GM19463 (cell line): ENCODE measurements at regions not wholly inside any gene's neighbourhood (a gene's known extent, or its start where the extent isn't known, plus 50 kb on each side); places are given as distances from the start of the nearest gene placed in this dataset.

Experiments
- ATAC-seq: cut with Tn5 transposase; IDR thresholded peaks from one replicate; pipeline ENCODE4 v1.9.1; 2021; ENCODE audit warnings: mild to moderate bottlenecking, moderate library complexity; ENCODE audit not compliant: unreplicated experiment

- no peak for ATAC-seq
Observed at GRCh38 chr3:88535563-88535962, 385.8 kb downstream of the C3orf38 start.

- no peak for ATAC-seq
Observed at GRCh38 chr3:88542916-88543315, 393.2 kb downstream of the C3orf38 start.

GRCh38 chr3:88572450-88572849, 422.7 kb downstream of the C3orf38 start:
- no peak for ATAC-seq

- no peak for ATAC-seq
Observed at GRCh38 chr3:88573472-88573871, 423.7 kb downstream of the C3orf38 start.

- no peak for ATAC-seq
Observed at GRCh38 chr3:88574146-88574545, 424.4 kb downstream of the C3orf38 start.

- no peak for ATAC-seq
Observed at GRCh38 chr3:88584451-88584850, 434.7 kb downstream of the C3orf38 start.

- ATAC-seq = no peak
Observed at GRCh38 chr3:88586121-88586640, 436.4 kb downstream of the C3orf38 start.

GRCh38 chr3:88589138-88589537, 439.4 kb downstream of the C3orf38 start:
- no peak for ATAC-seq

GRCh38 chr3:88595026-88595425, 445.3 kb downstream of the C3orf38 start:
- ATAC-seq = no peak

- ATAC-seq = no peak
Observed at GRCh38 chr3:88596451-88596850, 446.7 kb downstream of the C3orf38 start.

- ATAC-seq = no peak
Observed at GRCh38 chr3:88610820-88611219, 461.1 kb downstream of the C3orf38 start.

GRCh38 chr3:88611826-88612326, 462.1 kb downstream of the C3orf38 start:
- ATAC-seq = no peak

GRCh38 chr3:88616413-88616812, 466.7 kb downstream of the C3orf38 start:
- no peak for ATAC-seq

GRCh38 chr3:88617283-88617682, 467.5 kb downstream of the C3orf38 start:
- ATAC-seq = no peak

- ATAC-seq = no peak
Observed at GRCh38 chr3:88618021-88618645, 468.4 kb downstream of the C3orf38 start.

GRCh38 chr3:88621586-88621985, 471.8 kb downstream of the C3orf38 start:
- no peak for ATAC-seq

GRCh38 chr3:88623709-88624108, 473.9 kb downstream of the C3orf38 start:
- no peak for ATAC-seq

- no peak for ATAC-seq
Observed at GRCh38 chr3:88626456-88627120, 476.8 kb downstream of the C3orf38 start.

GRCh38 chr3:88628901-88629300, 478.5 kb upstream of the EPHA3 start:
- no peak for ATAC-seq

- no peak for ATAC-seq
Observed at GRCh38 chr3:88632226-88632625, 475.2 kb upstream of the EPHA3 start.

- ATAC-seq = no peak
Observed at GRCh38 chr3:88640581-88640980, 466.8 kb upstream of the EPHA3 start.

GRCh38 chr3:88641033-88641604, 466.3 kb upstream of the EPHA3 start:
- ATAC-seq = no peak
